ENCODE measurements at regions not wholly inside any gene's neighbourhood (a gene's known extent, or its start where the extent isn't known, plus 50 kb on each side); places are given as distances from the start of the nearest gene placed in this dataset.
"Not testable (repeated sequence)": the region's sequence is repeated elsewhere in the genome, so short reads cannot be mapped to it uniquely, and the experiment has no call there.

DNA sequence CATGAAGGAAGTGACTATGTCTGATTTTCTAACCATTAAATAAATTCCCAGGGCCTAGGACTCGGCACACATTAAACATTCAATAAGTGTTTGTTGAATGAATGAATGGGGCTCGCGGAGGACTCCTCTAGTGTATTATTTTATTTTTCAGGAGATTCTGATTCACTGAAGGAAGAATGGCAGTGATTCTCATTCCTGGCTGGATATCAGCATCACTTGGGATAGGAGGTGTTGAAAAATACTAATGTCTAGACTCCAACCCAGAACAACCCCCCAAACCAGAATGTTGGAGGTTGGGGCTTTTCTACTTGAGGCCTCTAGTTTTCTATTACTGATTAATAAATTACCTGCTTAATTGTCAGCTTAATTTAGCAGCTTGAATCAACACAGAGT is 195.4 kb downstream of the BTBD3 start:
- no peaks in the 10 kb centered on the region for H3K9me3 ChIP-seq
- H3K4me1 ChIP-seq, result no peaks in the 10 kb centered on the region
- intact Hi-C loops (cut with DNase I), result no loop called here
- H3K27me3 ChIP-seq, result no peaks in the 10 kb centered on the region
- H3K27ac ChIP-seq, result no peak overlapping the region
- no peaks in the 10 kb centered on the region for H3K36me3 ChIP-seq
- FAIRE-seq (no peak), DNase-seq (no peak), ATAC-seq (no peak)
- TF ChIP-seq, protein P1, sequence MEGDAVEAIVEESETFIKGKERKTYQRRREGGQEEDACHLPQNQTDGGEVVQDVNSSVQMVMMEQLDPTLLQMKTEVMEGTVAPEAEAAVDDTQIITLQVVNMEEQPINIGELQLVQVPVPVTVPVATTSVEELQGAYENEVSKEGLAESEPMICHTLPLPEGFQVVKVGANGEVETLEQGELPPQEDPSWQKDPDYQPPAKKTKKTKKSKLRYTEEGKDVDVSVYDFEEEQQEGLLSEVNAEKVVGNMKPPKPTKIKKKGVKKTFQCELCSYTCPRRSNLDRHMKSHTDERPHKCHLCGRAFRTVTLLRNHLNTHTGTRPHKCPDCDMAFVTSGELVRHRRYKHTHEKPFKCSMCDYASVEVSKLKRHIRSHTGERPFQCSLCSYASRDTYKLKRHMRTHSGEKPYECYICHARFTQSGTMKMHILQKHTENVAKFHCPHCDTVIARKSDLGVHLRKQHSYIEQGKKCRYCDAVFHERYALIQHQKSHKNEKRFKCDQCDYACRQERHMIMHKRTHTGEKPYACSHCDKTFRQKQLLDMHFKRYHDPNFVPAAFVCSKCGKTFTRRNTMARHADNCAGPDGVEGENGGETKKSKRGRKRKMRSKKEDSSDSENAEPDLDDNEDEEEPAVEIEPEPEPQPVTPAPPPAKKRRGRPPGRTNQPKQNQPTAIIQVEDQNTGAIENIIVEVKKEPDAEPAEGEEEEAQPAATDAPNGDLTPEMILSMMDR (IDR thresholded peaks at IDR 0.05), result no peak
- 93 to 96% methylated on average over 3 of the region's 3 CpGs for WGBS, 2 donors
- H3K4me3 ChIP-seq, result no peak overlapping the region

DNA sequence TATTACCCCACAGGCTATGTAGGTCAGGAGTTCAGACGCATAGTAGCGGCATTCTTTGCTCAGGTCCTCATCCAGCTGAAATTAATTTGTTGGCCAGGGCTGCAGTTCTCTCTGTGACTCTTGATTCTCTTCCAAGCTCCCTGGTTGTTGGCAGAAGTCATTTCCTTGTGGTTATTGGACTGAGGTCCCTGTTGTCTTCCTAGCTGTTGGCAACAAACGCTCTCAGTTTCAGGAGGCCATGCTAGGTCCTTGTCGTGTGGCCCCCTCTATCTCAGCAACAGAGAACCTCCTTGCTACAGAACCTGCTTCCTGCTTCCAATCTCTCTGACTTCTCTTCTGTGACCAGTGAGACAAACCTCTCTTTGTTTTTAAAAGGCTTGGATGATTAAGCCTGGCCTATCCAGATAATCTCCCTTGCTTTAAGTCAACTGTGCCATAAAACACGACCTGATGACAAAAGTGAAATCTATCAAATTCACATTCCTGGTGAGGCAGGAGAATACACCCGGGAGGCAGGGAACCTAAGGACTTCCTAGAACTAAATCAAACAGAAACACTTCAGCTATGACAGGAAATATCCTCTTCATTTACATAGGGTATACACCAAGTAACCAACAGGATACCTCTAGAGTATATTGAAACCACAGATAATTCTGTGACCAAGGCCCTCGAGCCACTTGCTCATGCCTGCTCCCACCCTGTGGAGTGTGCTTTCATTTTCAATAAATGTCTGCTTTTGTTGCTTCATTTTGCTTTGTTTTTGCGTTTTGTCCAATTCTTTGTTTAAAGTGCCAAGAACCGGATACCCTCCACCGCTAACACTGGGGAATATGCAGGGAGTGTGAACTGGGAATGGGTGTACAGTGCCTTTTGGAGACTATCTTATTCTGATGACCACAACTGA is 196.0 kb downstream of the BTBD3 start:
- intact Hi-C loops (cut with DNase I), result no loop called here
- peak overlapping the region in 1 of 4 donors; percentile 24 for H3K27ac ChIP-seq
- peak; percentile 64 to 85 (median 78) for ATAC-seq

DNA sequence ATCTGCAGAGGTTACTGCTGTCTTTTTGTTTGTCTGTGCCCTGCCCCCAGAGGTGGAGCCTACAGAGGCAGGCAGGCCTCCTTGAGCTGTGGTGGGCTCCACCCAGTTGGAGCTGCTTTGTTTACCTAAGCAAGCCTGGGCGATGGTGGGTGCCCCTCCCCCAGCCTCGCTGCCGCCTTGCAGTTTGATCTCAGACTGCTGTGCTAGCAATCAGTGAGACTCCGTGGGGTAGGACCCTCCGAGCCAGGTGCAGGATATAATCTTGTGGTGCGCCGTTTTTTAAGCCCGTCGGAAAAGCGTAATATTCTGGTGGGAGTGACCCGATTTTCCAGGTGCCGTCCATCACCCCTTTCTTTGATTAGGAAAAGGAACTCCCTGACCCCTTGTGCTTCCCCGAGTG is 211.4 kb downstream of the BTBD3 start:
- FAIRE-seq; H3K27me3 ChIP-seq; H3K27ac ChIP-seq; ATAC-seq; H3K4me1 ChIP-seq; H3K4me3 ChIP-seq; DNase-seq; intact Hi-C loops (cut with DNase I); H3K36me3 ChIP-seq; H3K9me3 ChIP-seq: not testable (repeated sequence)
- WGBS, 2 donors, result 63 to 72% methylated on average over 13 of the region's 13 CpGs

More for the DNA sequence above, 196.0 kb downstream of the BTBD3 start:
- Histone ChIP-seq H3K9me3 (no peaks in the 10 kb centered on the region), H3K36me3 (no peaks in the 10 kb centered on the region), H3K4me1 (no peaks in the 10 kb centered on the region), H3K27me3 (no peaks in the 10 kb centered on the region), H3K4me3 (no peak overlapping the region)
- TF ChIP-seq, protein P1 (IDR thresholded peaks at IDR 0.05), result no peak
- 60% methylated on average over 10 of the region's 10 CpGs for WGBS, 2 donors
- FAIRE-seq (no peak), DNase-seq (peak in 3 of 6 donors; percentile 20 to 36 (median 31))

DNA sequence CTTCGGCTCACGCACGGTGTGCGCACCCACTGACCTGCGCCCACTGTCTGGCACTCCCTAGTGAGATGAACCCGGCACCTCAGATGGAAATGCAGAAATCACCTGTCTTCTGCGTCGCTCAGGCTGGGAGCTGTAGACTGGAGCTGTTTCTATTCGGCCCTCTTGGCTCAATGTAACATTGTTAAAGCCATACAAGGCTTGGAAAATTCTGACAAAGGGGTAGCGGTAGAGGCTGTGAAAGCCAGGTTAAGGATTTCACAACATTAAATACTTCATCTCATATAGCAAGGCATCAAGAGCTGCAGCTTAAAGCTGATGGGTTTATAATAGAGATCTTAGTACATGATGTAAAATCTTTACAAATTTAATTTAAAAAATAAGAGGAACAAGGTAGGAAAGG is 211.8 kb downstream of the BTBD3 start:
- H3K4me1 ChIP-seq; DNase-seq; H3K27ac ChIP-seq; H3K4me3 ChIP-seq; intact Hi-C loops (cut with DNase I); H3K27me3 ChIP-seq; ATAC-seq; FAIRE-seq; H3K36me3 ChIP-seq; H3K9me3 ChIP-seq: not testable (repeated sequence)
- WGBS, 2 donors, result 81 to 91% methylated on average over 10 of the region's 10 CpGs

DNA sequence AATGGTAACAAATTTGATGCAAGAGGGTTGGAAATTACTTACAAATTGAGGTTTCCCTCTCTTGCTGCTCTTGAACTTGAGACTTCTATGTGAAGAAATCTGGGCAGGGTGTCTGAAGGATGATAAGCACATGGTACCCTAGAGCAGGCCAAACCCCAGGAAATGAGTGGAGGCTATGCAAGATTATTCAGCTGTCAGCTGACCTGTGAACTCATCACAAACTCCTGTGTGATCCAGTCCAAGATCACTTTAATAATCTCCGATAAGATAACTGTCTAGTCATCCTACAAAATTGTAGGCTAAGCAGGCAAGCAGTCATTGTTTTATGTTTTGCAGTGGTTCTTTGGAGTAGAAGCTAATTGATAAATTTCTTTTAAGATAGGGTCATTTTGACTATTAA is 213.1 kb downstream of the BTBD3 start:
- H3K9me3 ChIP-seq, result no peaks in the 10 kb centered on the region
- WGBS, 2 donors, result 89 to 92% methylated on average over 1 of the region's 1 CpG
- TF ChIP-seq, protein P1 (IDR thresholded peaks at IDR 0.05), result no peak
- no peaks in the 10 kb centered on the region for H3K27me3 ChIP-seq
- no peak overlapping the region for H3K4me3 ChIP-seq
- H3K27ac ChIP-seq, result no peak overlapping the region
- no peak for FAIRE-seq
- no peaks in the 10 kb centered on the region for H3K4me1 ChIP-seq
- H3K36me3 ChIP-seq, result no peaks in the 10 kb centered on the region
- DNase-seq, result no peak
- intact Hi-C loops (cut with DNase I), result no loop called here
- no peak for ATAC-seq

DNA sequence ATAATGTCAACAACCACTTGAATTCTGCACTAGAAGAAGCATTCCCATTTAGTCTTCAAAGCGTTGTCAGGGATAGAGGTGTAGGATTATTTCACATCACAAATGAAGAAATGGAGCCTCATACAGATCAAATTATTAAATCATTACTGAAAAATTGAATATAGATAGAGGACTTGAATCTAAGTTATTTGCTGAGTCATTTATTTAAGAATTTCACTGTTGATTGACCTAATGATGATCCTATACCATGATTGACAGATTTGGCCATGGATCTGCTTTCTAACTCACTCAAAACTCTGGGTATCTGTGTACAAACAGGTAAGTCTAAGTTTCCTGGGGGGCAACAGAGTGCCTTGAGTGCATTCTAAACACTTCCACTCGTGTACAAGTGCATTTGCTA is 215.9 kb downstream of the BTBD3 start:
- H3K4me1 ChIP-seq, result no peaks in the 10 kb centered on the region
- no peaks in the 10 kb centered on the region for H3K36me3 ChIP-seq
- H3K27me3 ChIP-seq, result no peaks in the 10 kb centered on the region
- intact Hi-C loops (cut with DNase I), result no loop called here
- DNase-seq, result no peak
- H3K4me3 ChIP-seq, result no peak overlapping the region
- no peak overlapping the region for H3K27ac ChIP-seq
- H3K9me3 ChIP-seq, result peaks cover 0 to 6% (median 0%) of the 10 kb centered on the region in 4 donors
- 78 to 85% methylated on average over 2 of the region's 2 CpGs for WGBS, 2 donors
- no peak for FAIRE-seq
- no peak for ATAC-seq
- TF ChIP-seq, protein P1 (IDR thresholded peaks at IDR 0.05), result no peak

DNA sequence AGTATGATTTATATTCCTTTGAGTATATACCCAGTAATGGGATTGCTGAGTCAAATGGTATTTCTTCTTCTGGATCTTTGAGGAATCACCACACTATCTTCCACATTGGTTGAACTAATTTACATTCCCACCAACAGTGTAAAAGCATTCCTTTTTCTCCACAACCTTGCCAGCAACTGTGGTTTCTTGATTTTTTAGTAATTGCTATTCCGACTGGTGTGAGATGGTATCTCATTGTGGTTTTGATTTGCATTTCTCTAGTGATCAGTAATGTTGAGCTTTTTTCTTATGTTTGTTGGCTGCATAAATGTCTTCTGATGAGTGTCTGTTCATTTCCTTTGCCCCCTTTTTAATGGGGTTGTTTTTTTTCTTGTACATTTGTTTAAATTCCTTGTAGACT is 228.3 kb downstream of the BTBD3 start:
- ATAC-seq; DNase-seq; FAIRE-seq; H3K4me1 ChIP-seq; intact Hi-C loops (cut with DNase I); H3K27ac ChIP-seq; H3K4me3 ChIP-seq; H3K27me3 ChIP-seq; H3K9me3 ChIP-seq; H3K36me3 ChIP-seq: not testable (repeated sequence)
- WGBS, 2 donors, result 94 to 97% methylated on average over 1 of the region's 1 CpG
